Stimulated activated effector memory CD8-positive, alpha-beta T cell treated with anti-CD3 and anti-CD28 coated beads, Interleukin-12 subunit alpha, Interleukin-12 subunit beta, amount 100 ng/mL, for 72 hours (primary cell): ENCODE measurements at regions not wholly inside any gene's neighbourhood (a gene's known extent, or its start where the extent isn't known, plus 50 kb on each side); places are given as distances from the start of the nearest gene placed in this dataset.
"Not testable (repeated sequence)": the region's sequence is repeated elsewhere in the genome, so short reads cannot be mapped to it uniquely, and the experiment has no call there.

Source experiments
- ATAC-seq: fragments of 150-1000 bp; cut with Tn5 transposase; 2 replicates; pipeline ENCODE4 v1.10.0; 2021
- DNase-seq, 2 donors: peaks; one replicate each; pipeline ENCODE4 v3.0.0; 2021 to 2022; ENCODE audit warnings: low spot score in 2 of 2
- H3K27ac Mint-ChIP-seq: one replicate; pipeline ENCODE4 v1.8.0; 2022; ENCODE audit warnings: mild to moderate bottlenecking, mixed read lengths
- H3K36me3 Mint-ChIP-seq: one replicate; pipeline ENCODE4 v1.8.0; 2022; ENCODE audit warnings: mild to moderate bottlenecking, mixed read lengths
- H3K4me1 Mint-ChIP-seq: one replicate; pipeline ENCODE4 v1.8.0; 2022; ENCODE audit warnings: mixed read lengths
- H3K4me3 Mint-ChIP-seq: one replicate; pipeline ENCODE4 v1.8.0; 2022; ENCODE audit warnings: mild to moderate bottlenecking, mixed read lengths
- H3K9me3 Mint-ChIP-seq: one replicate; pipeline ENCODE4 v1.8.0; 2022; ENCODE audit warnings: mixed read lengths

- H3K4me3 Mint-ChIP-seq, H3K36me3 Mint-ChIP-seq, H3K9me3 Mint-ChIP-seq, H3K4me1 Mint-ChIP-seq, DNase-seq, H3K27ac Mint-ChIP-seq: not testable (repeated sequence)
- ATAC-seq = peak; percentile 89
Measured at GRCh38 chr2:111401270-111402140, 280.8 kb downstream of the BCL2L11 start.

- not testable (repeated sequence) for H3K4me1 Mint-ChIP-seq, H3K27ac Mint-ChIP-seq, H3K4me3 Mint-ChIP-seq, H3K36me3 Mint-ChIP-seq, DNase-seq, H3K9me3 Mint-ChIP-seq
- peak; percentile 87 for ATAC-seq
Measured at GRCh38 chr2:111402450-111402849, 281.7 kb downstream of the BCL2L11 start.

- not testable (repeated sequence) for H3K36me3 Mint-ChIP-seq, H3K27ac Mint-ChIP-seq, H3K4me1 Mint-ChIP-seq, ATAC-seq, H3K4me3 Mint-ChIP-seq, H3K9me3 Mint-ChIP-seq, DNase-seq
Measured at GRCh38 chr2:111403287-111403686, 282.6 kb downstream of the BCL2L11 start.

GRCh38 chr2:111406616-111407015 lies 285.9 kb downstream of the BCL2L11 start:
- H3K4me3 Mint-ChIP-seq, DNase-seq, H3K36me3 Mint-ChIP-seq, H3K27ac Mint-ChIP-seq, H3K4me1 Mint-ChIP-seq, H3K9me3 Mint-ChIP-seq: not testable (repeated sequence)
- ATAC-seq = peak; percentile 25

GRCh38 chr2:111407632-111408194 lies 287.0 kb downstream of the BCL2L11 start:
- not testable (repeated sequence) for H3K9me3 Mint-ChIP-seq, H3K4me3 Mint-ChIP-seq, H3K27ac Mint-ChIP-seq, H3K4me1 Mint-ChIP-seq, DNase-seq, H3K36me3 Mint-ChIP-seq
- peak; percentile 51 for ATAC-seq

- DNase-seq, H3K9me3 Mint-ChIP-seq, H3K27ac Mint-ChIP-seq, H3K36me3 Mint-ChIP-seq, H3K4me3 Mint-ChIP-seq, ATAC-seq, H3K4me1 Mint-ChIP-seq: not testable (repeated sequence)
Measured at GRCh38 chr2:111410868-111411406, 290.2 kb downstream of the BCL2L11 start.

- not testable (repeated sequence) for H3K4me3 Mint-ChIP-seq, H3K9me3 Mint-ChIP-seq, DNase-seq, H3K36me3 Mint-ChIP-seq, H3K27ac Mint-ChIP-seq
- H3K4me1 Mint-ChIP-seq = peaks cover 13% of the 10 kb centered on the region
- peak; percentile 68 for ATAC-seq
Measured at GRCh38 chr2:111411867-111412681, 291.4 kb downstream of the BCL2L11 start.

- H3K4me3 Mint-ChIP-seq, DNase-seq, H3K27ac Mint-ChIP-seq, H3K36me3 Mint-ChIP-seq, H3K9me3 Mint-ChIP-seq: not testable (repeated sequence)
- peak; percentile 77 for ATAC-seq
- peaks cover 13% of the 10 kb centered on the region for H3K4me1 Mint-ChIP-seq
Measured at GRCh38 chr2:111412841-111413650, 292.3 kb downstream of the BCL2L11 start.

- not testable (repeated sequence) for H3K9me3 Mint-ChIP-seq, ATAC-seq, H3K27ac Mint-ChIP-seq
Measured at GRCh38 chr2:111413950-111414349, 293.2 kb downstream of the BCL2L11 start.

GRCh38 chr2:111415765-111416743 lies 295.3 kb downstream of the BCL2L11 start:
- not testable (repeated sequence) for ATAC-seq, H3K36me3 Mint-ChIP-seq, H3K27ac Mint-ChIP-seq, DNase-seq, H3K4me3 Mint-ChIP-seq, H3K9me3 Mint-ChIP-seq
- peaks cover 13% of the 10 kb centered on the region for H3K4me1 Mint-ChIP-seq

More at GRCh38 chr2:111413950-111414349, 293.2 kb downstream of the BCL2L11 start:
- peaks cover 13% of the 10 kb centered on the region for H3K4me1 Mint-ChIP-seq
- H3K4me3 Mint-ChIP-seq, H3K36me3 Mint-ChIP-seq, DNase-seq: not testable (repeated sequence)

- H3K27ac Mint-ChIP-seq, DNase-seq, H3K4me3 Mint-ChIP-seq, H3K9me3 Mint-ChIP-seq, H3K36me3 Mint-ChIP-seq, ATAC-seq: not testable (repeated sequence)
- H3K4me1 Mint-ChIP-seq = peaks cover 17% of the 10 kb centered on the region
Measured at GRCh38 chr2:111417026-111417425, 296.3 kb downstream of the BCL2L11 start.

- not testable (repeated sequence) for H3K36me3 Mint-ChIP-seq, DNase-seq, ATAC-seq, H3K9me3 Mint-ChIP-seq, H3K27ac Mint-ChIP-seq, H3K4me3 Mint-ChIP-seq
- peaks cover 16% of the 10 kb centered on the region for H3K4me1 Mint-ChIP-seq
Measured at GRCh38 chr2:111418091-111418875, 297.6 kb downstream of the BCL2L11 start.

GRCh38 chr2:111420074-111420473 lies 299.4 kb downstream of the BCL2L11 start:
- H3K36me3 Mint-ChIP-seq, DNase-seq, H3K27ac Mint-ChIP-seq, H3K4me3 Mint-ChIP-seq, H3K9me3 Mint-ChIP-seq, ATAC-seq: not testable (repeated sequence)
- H3K4me1 Mint-ChIP-seq = peaks cover 12% of the 10 kb centered on the region
